ENCODE measurements at regions not wholly inside any gene's neighbourhood (a gene's known extent, or its start where the extent isn't known, plus 50 kb on each side); places are given as distances from the start of the nearest gene placed in this dataset.

DNA sequence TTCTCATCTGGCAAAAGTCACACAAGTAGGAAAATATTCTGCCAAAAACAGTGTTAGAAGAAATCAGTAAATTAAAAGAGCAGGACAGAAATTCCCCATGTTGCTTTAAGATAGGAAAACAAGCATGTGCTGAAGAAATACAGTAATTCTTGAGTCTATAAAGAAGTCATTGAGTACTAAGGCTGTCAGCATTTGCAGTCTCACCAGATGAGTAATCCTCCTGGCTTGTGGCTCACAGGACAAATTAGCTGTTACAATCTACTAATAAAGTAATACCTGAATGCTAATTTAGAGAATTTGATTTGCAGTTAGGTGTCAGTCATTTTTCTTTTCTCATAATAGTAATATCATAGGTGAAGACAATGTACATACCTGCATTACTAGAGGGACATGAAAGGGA, 1158.9 kb upstream of the CELF2 start:
- no peak for DNase-seq
- Histone ChIP-seq H3K9me3 (no peaks in the 10 kb centered on the region), H3K27ac (no peak overlapping the region), H3K4me3 (no peak overlapping the region), H3K36me3 (no peaks in the 10 kb centered on the region), H3K4me1 (ENCODE audit: insufficient read depth) (no peaks in the 10 kb centered on the region), H3K27me3 (no peaks in the 10 kb centered on the region)
- no peak for TF ChIP-seq EP300 (IDR thresholded peaks at IDR 0.05)
- TF ChIP-seq POLR2A (IDR thresholded peaks at IDR 0.05), result no peak
- TF ChIP-seq, protein P1, sequence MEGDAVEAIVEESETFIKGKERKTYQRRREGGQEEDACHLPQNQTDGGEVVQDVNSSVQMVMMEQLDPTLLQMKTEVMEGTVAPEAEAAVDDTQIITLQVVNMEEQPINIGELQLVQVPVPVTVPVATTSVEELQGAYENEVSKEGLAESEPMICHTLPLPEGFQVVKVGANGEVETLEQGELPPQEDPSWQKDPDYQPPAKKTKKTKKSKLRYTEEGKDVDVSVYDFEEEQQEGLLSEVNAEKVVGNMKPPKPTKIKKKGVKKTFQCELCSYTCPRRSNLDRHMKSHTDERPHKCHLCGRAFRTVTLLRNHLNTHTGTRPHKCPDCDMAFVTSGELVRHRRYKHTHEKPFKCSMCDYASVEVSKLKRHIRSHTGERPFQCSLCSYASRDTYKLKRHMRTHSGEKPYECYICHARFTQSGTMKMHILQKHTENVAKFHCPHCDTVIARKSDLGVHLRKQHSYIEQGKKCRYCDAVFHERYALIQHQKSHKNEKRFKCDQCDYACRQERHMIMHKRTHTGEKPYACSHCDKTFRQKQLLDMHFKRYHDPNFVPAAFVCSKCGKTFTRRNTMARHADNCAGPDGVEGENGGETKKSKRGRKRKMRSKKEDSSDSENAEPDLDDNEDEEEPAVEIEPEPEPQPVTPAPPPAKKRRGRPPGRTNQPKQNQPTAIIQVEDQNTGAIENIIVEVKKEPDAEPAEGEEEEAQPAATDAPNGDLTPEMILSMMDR (IDR thresholded peaks at IDR 0.05), result no peak
- intact Hi-C loops (cut with DNase I), result no loop called here

- H3K4me3 ChIP-seq, result no peak overlapping the region
- intact Hi-C loops (cut with DNase I), result no loop called here
- no peak for TF ChIP-seq POLR2A (IDR thresholded peaks at IDR 0.05)
- TF ChIP-seq, protein P1 (IDR thresholded peaks at IDR 0.05), result no peak
- TF ChIP-seq EP300 (IDR thresholded peaks at IDR 0.05), result no peak
- H3K27me3 ChIP-seq, result no peaks in the 10 kb centered on the region
- no peaks in the 10 kb centered on the region for H3K4me1 ChIP-seq (ENCODE audit: insufficient read depth)
- no peak overlapping the region for H3K27ac ChIP-seq
- no peaks in the 10 kb centered on the region for H3K9me3 ChIP-seq
- no peak for DNase-seq
- H3K36me3 ChIP-seq, result no peaks in the 10 kb centered on the region
Measured at GRCh38 chr10:9860045-9860444, 1157.6 kb upstream of the CELF2 start.

- TF ChIP-seq EP300 (IDR thresholded peaks at IDR 0.05) (no peak), POLR2A (IDR thresholded peaks at IDR 0.05) (no peak)
- TF ChIP-seq, protein P1 (IDR thresholded peaks at IDR 0.05), result no peak
- Histone ChIP-seq H3K36me3 (no peaks in the 10 kb centered on the region), H3K27ac (no peak overlapping the region), H3K4me1 (ENCODE audit: insufficient read depth) (no peaks in the 10 kb centered on the region), H3K27me3 (peaks cover 2% of the 10 kb centered on the region), H3K9me3 (no peaks in the 10 kb centered on the region), H3K4me3 (no peak overlapping the region)
- intact Hi-C loops (cut with DNase I), result no loop called here
- no peak for DNase-seq
- WGBS, 3 donors, result 94 to 97% (median 95%) methylated on average over 9 of the region's 9 CpGs
Measured at GRCh38 chr10:9863559-9864121, 1154.0 kb upstream of the CELF2 start.

- intact Hi-C loops (cut with DNase I), result no loop called here
- no peak for DNase-seq
- Histone ChIP-seq H3K27me3 (peaks cover 2% of the 10 kb centered on the region), H3K9me3 (no peaks in the 10 kb centered on the region), H3K36me3 (no peaks in the 10 kb centered on the region), H3K4me1 (ENCODE audit: insufficient read depth) (no peaks in the 10 kb centered on the region), H3K27ac (no peak overlapping the region), H3K4me3 (no peak overlapping the region)
- TF ChIP-seq POLR2A (IDR thresholded peaks at IDR 0.05) (no peak), EP300 (IDR thresholded peaks at IDR 0.05) (no peak)
- TF ChIP-seq, protein P1 (IDR thresholded peaks at IDR 0.05), result no peak
- WGBS, 3 donors, result 77 to 83% (median 82%) methylated on average over 2 of the region's 2 CpGs
Measured at GRCh38 chr10:9868499-9868898, 1149.2 kb upstream of the CELF2 start.
